Adrenal gland (tissue), 9 donors: ENCODE measurements at regions not wholly inside any gene's neighbourhood (a gene's known extent, or its start where the extent isn't known, plus 50 kb on each side); places are given as distances from the start of the nearest gene placed in this dataset.

Source experiments
- DNase-seq, 7 donors: peaks; one replicate each; pipeline ENCODE4 v3.0.0-alpha.2; 2019 to 2020
- H3K27ac ChIP-seq, 5 donors: fragments of 200-600 bp; sonication (generic) in 4 of 5; 1 replicate in 3 of 5; 2 replicates in 2 of 5; pipeline versions ENCODE4 v1.5.1 to v1.8.0; 2016 to 2020; ENCODE audit warnings: mild to moderate bottlenecking in 1 of 5
- H3K27me3 ChIP-seq: fragments of 200-600 bp; 2 replicates; pipeline ENCODE4 v1.8.0; 2021
- H3K36me3 ChIP-seq, 2 donors: fragments of 200-600 bp; replicated peaks in 1 of 2; 1 replicate in 1 of 2; 2 replicates in 1 of 2; pipeline versions ENCODE4 v1.5.1 to v1.8.0; 2018 to 2022
- H3K4me1 ChIP-seq, 2 donors: fragments of 200-600 bp; replicated peaks in 1 of 2; 1 replicate in 1 of 2; 2 replicates in 1 of 2; pipeline versions ENCODE4 v1.5.1 to v1.8.0; 2018 to 2021
- H3K4me3 ChIP-seq, 4 donors: fragments of 200-600 bp; sonication (generic) in 3 of 4; one replicate each; pipeline ENCODE4 v1.5.1; 2016 to 2018
- H3K9me3 ChIP-seq, 3 donors: fragments of 200-600 bp; sonication (generic) in 1 of 3; replicated peaks in 1 of 3; 1 replicate in 2 of 3; 2 replicates in 1 of 3; pipeline versions ENCODE4 v1.5.1 to v1.8.0; 2016 to 2021
- POLR2A ChIP-seq, 2 donors: fragments of 450-650 bp; IDR thresholded peaks; one replicate each; pipeline ENCODE4 v1.6.1; 2017; ENCODE audit warnings: antibody characterized with exemption in 2 of 2, mild to moderate bottlenecking in 2 of 2, moderate library complexity in 1 of 2
- whole genome bisulfite sequencing, 4 donors: extraction: QIAGEN DNeasy Blood & Tissue Kit in 2 of 4; methylation state at CpG; one replicate each; pipeline versions ENCODE4 v1.1.5 to v1.1.7; 2013 to 2017; 5-methylcytosine and 5-hydroxymethylcytosine counted together
- intact Hi-C, 2 donors: fragments of 100-400 bp; cut with DNase I; formaldehyde crosslinking; loops; one replicate each; pipeline versions ENCODE4 v1.14.1 to v1.15.0; 2022 to 2023
- TF ChIP-seq, protein P1 (sequence below), 6 experiments: fragments of 450-650 bp in 4 of 6; fragments of 200-600 bp in 2 of 6; sonication (generic) in 1 of 6; IDR thresholded peaks; 1 replicate in 5 of 6; 2 replicates in 1 of 6; pipeline versions ENCODE4 v1.5.1 to v1.8.0; 2016 to 2021; ENCODE audit warnings: antibody characterized with exemption in 6 of 6, mild to moderate bottlenecking in 2 of 6, moderate library complexity in 1 of 6
- donor health status: healthy with polysubstance abuse.
- donor health status: Bipolar disorder and iron deficiency.
- donor health status: DM: yes; HTN: yes; CAD: no.
- donor health status: DM: no; HTN: no; CAD: no.
- donor health status: DM: no; HTN: no; CAD: no.

DNA sequence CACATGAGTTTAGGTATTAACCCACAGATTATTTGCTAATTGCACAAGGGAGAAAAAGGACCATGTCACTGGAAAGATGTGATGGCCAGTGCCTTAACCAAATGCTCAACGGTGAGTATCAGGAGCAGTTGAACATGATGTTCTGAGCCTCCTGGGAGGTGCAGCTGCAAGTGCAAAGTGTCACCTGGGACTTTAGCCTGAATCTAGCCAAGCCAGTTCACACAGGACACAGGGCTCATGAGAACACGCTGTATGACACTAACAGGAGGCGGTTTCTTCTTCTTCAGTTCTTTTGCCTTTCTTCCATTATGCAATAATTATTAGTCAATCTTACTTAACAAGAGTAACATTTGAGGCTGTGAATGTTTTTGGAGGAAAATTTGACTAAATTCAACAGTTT lies 225.3 kb downstream of the THBS2 start:
- intact Hi-C loops, result no loop called here
- Histone ChIP-seq H3K9me3 (no peaks in the 10 kb centered on the region), H3K36me3 (no peaks in the 10 kb centered on the region), H3K4me1 (peaks cover 0 to 5% of the 10 kb centered on the region in 2 donors), H3K27ac (no peak overlapping the region), H3K4me3 (no peak overlapping the region), H3K27me3 (no peaks in the 10 kb centered on the region)
- 93 to 96% (median 93%) methylated on average over 3 of the region's 3 CpGs for WGBS, 4 donors
- no peak for DNase-seq
- TF ChIP-seq POLR2A (IDR thresholded peaks at IDR 0.05), result no peak
- TF ChIP-seq, protein P1, sequence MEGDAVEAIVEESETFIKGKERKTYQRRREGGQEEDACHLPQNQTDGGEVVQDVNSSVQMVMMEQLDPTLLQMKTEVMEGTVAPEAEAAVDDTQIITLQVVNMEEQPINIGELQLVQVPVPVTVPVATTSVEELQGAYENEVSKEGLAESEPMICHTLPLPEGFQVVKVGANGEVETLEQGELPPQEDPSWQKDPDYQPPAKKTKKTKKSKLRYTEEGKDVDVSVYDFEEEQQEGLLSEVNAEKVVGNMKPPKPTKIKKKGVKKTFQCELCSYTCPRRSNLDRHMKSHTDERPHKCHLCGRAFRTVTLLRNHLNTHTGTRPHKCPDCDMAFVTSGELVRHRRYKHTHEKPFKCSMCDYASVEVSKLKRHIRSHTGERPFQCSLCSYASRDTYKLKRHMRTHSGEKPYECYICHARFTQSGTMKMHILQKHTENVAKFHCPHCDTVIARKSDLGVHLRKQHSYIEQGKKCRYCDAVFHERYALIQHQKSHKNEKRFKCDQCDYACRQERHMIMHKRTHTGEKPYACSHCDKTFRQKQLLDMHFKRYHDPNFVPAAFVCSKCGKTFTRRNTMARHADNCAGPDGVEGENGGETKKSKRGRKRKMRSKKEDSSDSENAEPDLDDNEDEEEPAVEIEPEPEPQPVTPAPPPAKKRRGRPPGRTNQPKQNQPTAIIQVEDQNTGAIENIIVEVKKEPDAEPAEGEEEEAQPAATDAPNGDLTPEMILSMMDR (IDR thresholded peaks at IDR 0.05), result no peak

DNA sequence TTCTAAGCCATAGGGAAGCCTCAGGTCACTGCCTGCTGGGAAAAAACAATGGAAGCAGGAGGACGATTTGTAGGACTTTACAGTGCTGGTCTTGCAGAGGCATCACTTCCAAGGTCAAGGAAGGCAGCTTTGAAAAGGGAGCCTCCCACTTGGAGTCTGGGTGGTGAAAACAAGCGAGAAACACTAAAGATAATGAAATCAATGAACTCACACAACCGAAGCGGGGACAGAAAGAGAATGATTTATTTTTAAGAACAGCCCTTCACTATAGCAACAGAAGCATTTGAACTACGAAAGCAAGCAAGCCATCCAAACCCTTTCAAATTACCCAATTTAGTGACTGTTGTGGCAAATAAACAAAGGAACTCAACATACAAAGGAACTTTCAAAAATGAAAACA lies 227.5 kb downstream of the THBS2 start:
- TF ChIP-seq, protein P1 (IDR thresholded peaks at IDR 0.05), result no peak
- TF ChIP-seq POLR2A (IDR thresholded peaks at IDR 0.05), result no peak
- H3K27ac ChIP-seq, result no peak overlapping the region
- H3K9me3 ChIP-seq, result no peaks in the 10 kb centered on the region
- 69 to 75% (median 74%) methylated on average over 5 of the region's 5 CpGs for WGBS, 4 donors
- DNase-seq, result no peak
- no peaks in the 10 kb centered on the region for H3K36me3 ChIP-seq
- peaks cover 0 to 5% of the 10 kb centered on the region in 2 donors for H3K4me1 ChIP-seq
- intact Hi-C loops, result no loop called here
- no peak overlapping the region for H3K4me3 ChIP-seq
- H3K27me3 ChIP-seq, result no peaks in the 10 kb centered on the region

DNA sequence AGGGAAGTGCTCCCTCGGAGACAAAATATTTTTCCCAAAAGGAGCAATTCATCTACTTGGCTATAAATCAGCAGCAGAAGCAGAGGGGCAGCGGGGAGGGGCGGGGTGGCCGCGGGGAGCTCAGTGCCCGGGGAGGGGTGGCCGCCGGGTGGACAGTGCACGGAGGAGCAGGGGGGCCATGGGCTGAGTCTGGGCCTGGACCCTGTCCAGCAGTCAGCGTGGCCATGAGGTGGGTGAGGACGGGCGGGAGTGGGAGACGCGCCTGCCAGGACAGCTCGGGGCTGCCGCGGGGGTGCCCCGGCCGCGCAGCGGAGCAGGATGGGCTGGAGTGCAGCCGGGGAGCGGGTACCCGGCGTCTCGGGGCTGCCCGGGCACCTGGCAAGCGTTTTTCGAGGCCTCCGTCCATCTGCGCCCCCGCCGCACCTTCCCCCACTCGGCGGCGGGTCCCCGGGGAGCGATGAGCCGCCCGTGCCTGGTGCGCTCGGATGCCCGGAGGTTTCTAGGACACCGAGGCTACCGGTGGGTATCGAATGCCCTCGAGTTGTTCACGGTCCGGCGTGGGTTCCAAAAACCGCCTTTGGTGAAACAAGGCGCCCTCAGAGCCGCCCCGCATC lies 229.5 kb downstream of the THBS2 start:
- WGBS, 4 donors, result 84 to 96% (median 93%) methylated on average over 37 to 54 of the region's 54 CpGs
- intact Hi-C loops, result no loop called here
- no peaks in the 10 kb centered on the region for H3K4me1 ChIP-seq
- TF ChIP-seq, protein P1 (IDR thresholded peaks at IDR 0.05), result no peak
- no peak for TF ChIP-seq POLR2A (IDR thresholded peaks at IDR 0.05)
- no peaks in the 10 kb centered on the region for H3K9me3 ChIP-seq
- H3K27ac ChIP-seq, result no peak overlapping the region
- DNase-seq, result no peak
- H3K27me3 ChIP-seq, result no peaks in the 10 kb centered on the region
- H3K36me3 ChIP-seq, result no peaks in the 10 kb centered on the region
- no peak overlapping the region for H3K4me3 ChIP-seq

DNA sequence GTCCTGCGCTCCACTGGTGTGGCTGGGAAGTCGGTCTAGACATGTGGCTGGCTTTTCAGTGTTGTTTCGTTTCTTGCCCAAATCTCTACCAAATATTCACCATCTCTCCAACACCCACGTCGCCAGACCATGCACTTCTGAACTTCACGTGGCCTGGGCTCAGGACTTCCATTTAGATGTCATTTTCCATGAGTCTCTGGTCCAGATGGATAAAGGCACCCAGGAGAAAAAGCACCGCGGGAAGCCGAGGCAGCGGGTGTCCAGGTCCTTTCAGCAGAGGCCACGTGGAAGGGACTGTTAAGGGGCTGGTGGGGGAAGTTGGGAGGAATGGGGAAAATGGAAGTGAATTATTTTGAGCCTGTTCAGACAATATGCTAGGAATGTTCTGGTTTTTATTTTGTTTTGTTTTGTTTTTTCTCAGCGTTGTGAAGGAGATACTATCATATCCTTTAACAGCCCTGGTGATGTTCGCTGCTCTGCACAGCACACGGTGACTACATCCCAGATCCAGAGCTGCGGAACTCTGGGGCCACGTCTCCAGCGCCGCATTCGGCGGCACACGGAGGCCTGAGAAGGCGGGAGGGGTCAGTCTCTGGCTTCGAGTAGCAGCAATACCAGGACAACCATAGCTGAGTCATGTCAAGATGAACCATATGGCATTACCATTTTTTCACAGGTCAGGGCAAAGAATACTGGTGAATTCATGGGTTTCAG lies 230.3 kb downstream of the THBS2 start:
- Histone ChIP-seq H3K9me3 (no peaks in the 10 kb centered on the region), H3K27me3 (no peaks in the 10 kb centered on the region), H3K36me3 (no peaks in the 10 kb centered on the region), H3K27ac (no peak overlapping the region), H3K4me3 (no peak overlapping the region), H3K4me1 (no peaks in the 10 kb centered on the region)
- intact Hi-C loops, result no loop called here
- 92 to 95% (median 94%) methylated on average over 23 of the region's 23 CpGs for WGBS, 4 donors
- TF ChIP-seq, protein P1 (IDR thresholded peaks at IDR 0.05), result no peak
- no peak for TF ChIP-seq POLR2A (IDR thresholded peaks at IDR 0.05)
- no peak for DNase-seq
